DND-41 (cell line): ENCODE measurements at regions not wholly inside any gene's neighbourhood (a gene's known extent, or its start where the extent isn't known, plus 50 kb on each side); places are given as distances from the start of the nearest gene placed in this dataset.

ENCODE experiments used
- EZH2 ChIP-seq: IDR thresholded peaks from 3 replicates; pipeline ENCODE4 v1.6.1; 2012; ENCODE audit warnings: borderline replicate concordance, low read depth, mild to moderate bottlenecking, moderate library complexity, low read length, inconsistent platforms; ENCODE audit not compliant: severe bottlenecking
- TF ChIP-seq, protein P1 (sequence below): IDR thresholded peaks from 2 replicates; pipeline ENCODE4 v1.5.1; 2012; ENCODE audit warnings: borderline replicate concordance, low read length, moderate library complexity, mild to moderate bottlenecking; ENCODE audit not compliant: poor library complexity, severe bottlenecking; ENCODE audit errors: extremely low read depth

DNA sequence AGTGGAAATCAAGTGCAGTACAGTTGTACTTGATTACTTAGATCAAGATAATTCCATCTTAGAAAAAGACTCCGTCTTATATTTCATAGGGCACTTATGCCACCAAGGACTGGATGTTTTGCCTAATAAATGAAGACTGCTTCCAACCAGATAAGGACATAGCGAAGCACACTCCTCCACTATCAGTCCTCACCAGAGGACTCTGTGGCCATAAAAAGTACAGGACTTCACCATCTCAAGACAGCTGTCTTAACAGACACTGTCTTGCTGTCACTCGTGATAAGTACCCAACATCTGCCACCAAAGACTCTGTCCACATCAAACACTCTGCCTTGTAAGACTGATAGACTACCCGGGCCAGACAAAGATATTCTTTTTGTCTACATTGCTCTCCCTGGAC lies 352.0 kb downstream of the TRAM1L1 start:
- TF ChIP-seq, protein P1, sequence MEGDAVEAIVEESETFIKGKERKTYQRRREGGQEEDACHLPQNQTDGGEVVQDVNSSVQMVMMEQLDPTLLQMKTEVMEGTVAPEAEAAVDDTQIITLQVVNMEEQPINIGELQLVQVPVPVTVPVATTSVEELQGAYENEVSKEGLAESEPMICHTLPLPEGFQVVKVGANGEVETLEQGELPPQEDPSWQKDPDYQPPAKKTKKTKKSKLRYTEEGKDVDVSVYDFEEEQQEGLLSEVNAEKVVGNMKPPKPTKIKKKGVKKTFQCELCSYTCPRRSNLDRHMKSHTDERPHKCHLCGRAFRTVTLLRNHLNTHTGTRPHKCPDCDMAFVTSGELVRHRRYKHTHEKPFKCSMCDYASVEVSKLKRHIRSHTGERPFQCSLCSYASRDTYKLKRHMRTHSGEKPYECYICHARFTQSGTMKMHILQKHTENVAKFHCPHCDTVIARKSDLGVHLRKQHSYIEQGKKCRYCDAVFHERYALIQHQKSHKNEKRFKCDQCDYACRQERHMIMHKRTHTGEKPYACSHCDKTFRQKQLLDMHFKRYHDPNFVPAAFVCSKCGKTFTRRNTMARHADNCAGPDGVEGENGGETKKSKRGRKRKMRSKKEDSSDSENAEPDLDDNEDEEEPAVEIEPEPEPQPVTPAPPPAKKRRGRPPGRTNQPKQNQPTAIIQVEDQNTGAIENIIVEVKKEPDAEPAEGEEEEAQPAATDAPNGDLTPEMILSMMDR, result no peak
- no peak for TF ChIP-seq EZH2
